ENCODE measurements at regions not wholly inside any gene's neighbourhood (a gene's known extent, or its start where the extent isn't known, plus 50 kb on each side); places are given as distances from the start of the nearest gene placed in this dataset.

GRCh38 chr12:130018614-130019013 lies 114.8 kb upstream of the TMEM132D start:
- no peak for ATAC-seq
- intact Hi-C loops (cut with DNase I), result no loop called here
- H3K4me3 ChIP-seq, result no peak overlapping the region
- peaks cover 0 to 12% (median 11%) of the 10 kb centered on the region in 3 donors for H3K27me3 ChIP-seq (ENCODE audit: insufficient read depth in 3 of 3, low read length in 2 of 3)
- 87 to 89% (median 87%) methylated on average over 11 of the region's 11 CpGs for WGBS, 3 donors
- H3K9me3 ChIP-seq, result no peaks in the 10 kb centered on the region
- DNase-seq, result no peak
- no peaks in the 10 kb centered on the region for H3K36me3 ChIP-seq (ENCODE audit: insufficient read depth in 1 of 2, low read depth in 1 of 2)
- no peak for TF ChIP-seq CTCF (IDR thresholded peaks at IDR 0.05)
- no peaks in the 10 kb centered on the region for H3K4me1 ChIP-seq
- H3K27ac ChIP-seq, result no peak overlapping the region

- no peak for DNase-seq
- intact Hi-C loops (cut with DNase I), result no loop called here
- no peaks in the 10 kb centered on the region for H3K36me3 ChIP-seq (ENCODE audit: insufficient read depth in 1 of 2, low read depth in 1 of 2)
- no peak overlapping the region for H3K27ac ChIP-seq
- no peak overlapping the region for H3K4me3 ChIP-seq
- 22 to 31% (median 22%) methylated on average over 15 of the region's 15 CpGs for WGBS, 3 donors
- no peak for ATAC-seq
- H3K4me1 ChIP-seq, result no peaks in the 10 kb centered on the region
- peaks cover 0 to 3% (median 2%) of the 10 kb centered on the region in 3 donors for H3K27me3 ChIP-seq (ENCODE audit: insufficient read depth in 3 of 3, low read length in 2 of 3)
- TF ChIP-seq CTCF (IDR thresholded peaks at IDR 0.05), result peak; percentile 35
- H3K9me3 ChIP-seq, result no peaks in the 10 kb centered on the region
Measured at GRCh38 chr12:130026608-130027176, 122.9 kb upstream of the TMEM132D start.

GRCh38 chr12:130027798-130028197 lies 124.0 kb upstream of the TMEM132D start:
- Histone ChIP-seq H3K4me3 (no peak overlapping the region), H3K27me3 (ENCODE audit: insufficient read depth in 3 of 3, low read length in 2 of 3) (peaks cover 0 to 3% (median 2%) of the 10 kb centered on the region in 3 donors), H3K9me3 (no peaks in the 10 kb centered on the region), H3K36me3 (ENCODE audit: insufficient read depth in 1 of 2, low read depth in 1 of 2) (no peaks in the 10 kb centered on the region), H3K27ac (no peak overlapping the region), H3K4me1 (no peaks in the 10 kb centered on the region)
- ATAC-seq (no peak), DNase-seq (no peak)
- no peak for TF ChIP-seq CTCF (IDR thresholded peaks at IDR 0.05)
- 27 to 62% (median 48%) methylated on average over 1 of the region's 1 CpG for WGBS, 3 donors
- intact Hi-C loops (cut with DNase I), result no loop called here

GRCh38 chr12:130029151-130029550 lies 125.3 kb upstream of the TMEM132D start:
- ATAC-seq (no peak), DNase-seq (no peak)
- no peak overlapping the region for H3K4me3 ChIP-seq
- intact Hi-C loops (cut with DNase I), result no loop called here
- no peak for TF ChIP-seq CTCF (IDR thresholded peaks at IDR 0.05)
- peaks cover 0 to 2% (median 2%) of the 10 kb centered on the region in 3 donors for H3K27me3 ChIP-seq (ENCODE audit: insufficient read depth in 3 of 3, low read length in 2 of 3)
- H3K4me1 ChIP-seq, result no peaks in the 10 kb centered on the region
- H3K9me3 ChIP-seq, result no peaks in the 10 kb centered on the region
- no peaks in the 10 kb centered on the region for H3K36me3 ChIP-seq (ENCODE audit: insufficient read depth in 1 of 2, low read depth in 1 of 2)
- H3K27ac ChIP-seq, result no peak overlapping the region
- WGBS, 3 donors, result 69 to 73% (median 70%) methylated on average over 12 to 13 of the region's 13 CpGs

- no peaks in the 10 kb centered on the region for H3K4me1 ChIP-seq
- no peak overlapping the region for H3K27ac ChIP-seq
- DNase-seq (no peak), ATAC-seq (no peak)
- TF ChIP-seq CTCF (IDR thresholded peaks at IDR 0.05), result no peak
- WGBS, 3 donors, result 78 to 80% (median 79%) methylated on average over 15 of the region's 15 CpGs
- peaks cover 0 to 2% (median 0%) of the 10 kb centered on the region in 3 donors for H3K27me3 ChIP-seq (ENCODE audit: insufficient read depth in 3 of 3, low read length in 2 of 3)
- H3K9me3 ChIP-seq, result no peaks in the 10 kb centered on the region
- intact Hi-C loops (cut with DNase I), result loop anchor here in 1 of 2 donors (10.0 kb wide), 1 partner anchor 714 kb away; no protein-coding TSS in a partner anchor
- H3K36me3 ChIP-seq (ENCODE audit: insufficient read depth in 1 of 2, low read depth in 1 of 2), result no peaks in the 10 kb centered on the region
- H3K4me3 ChIP-seq, result no peak overlapping the region
Measured at GRCh38 chr12:130031041-130031440, 127.2 kb upstream of the TMEM132D start.

Measured in psoas muscle (tissue), 7 donors.